T-helper 2 cell treated with Interferon-gamma antibody and Interleukin-4, amounts not matched to agents 100 ng/mL and 5 ng/mL, for 36 hours (primary cell): ENCODE measurements at regions not wholly inside any gene's neighbourhood (a gene's known extent, or its start where the extent isn't known, plus 50 kb on each side); places are given as distances from the start of the nearest gene placed in this dataset.

Experiments used
- intact Hi-C: fragments of 100-400 bp; cut with micrococcal nuclease; formaldehyde crosslinking; loops from one replicate; pipeline ENCODE4 v1.15.1; 2023

GRCh38 chr12:44961887-44962286 lies 85.8 kb upstream of the NELL2 start:
- intact Hi-C loops = no loop called here

DNA sequence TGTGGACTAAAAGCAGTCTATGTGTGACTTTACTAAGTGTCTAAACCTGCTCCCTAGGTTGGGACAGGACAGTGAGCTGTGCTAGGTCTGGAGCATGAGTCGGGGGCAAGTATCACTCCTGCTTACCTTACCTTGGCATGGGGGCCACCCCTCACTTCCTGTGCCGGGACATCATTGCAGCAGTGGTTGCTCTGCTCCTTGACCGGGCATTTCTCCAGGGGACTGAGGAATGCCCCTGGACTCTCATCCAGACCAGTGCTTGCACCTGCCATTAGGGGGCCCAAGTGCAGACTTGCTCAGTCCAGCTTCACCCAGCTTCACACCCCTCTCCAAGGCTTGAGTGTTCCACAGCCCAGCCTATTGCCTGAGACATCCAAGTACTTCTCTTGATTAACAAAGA lies 84.7 kb upstream of the NELL2 start:
- intact Hi-C loops = no loop called here

DNA sequence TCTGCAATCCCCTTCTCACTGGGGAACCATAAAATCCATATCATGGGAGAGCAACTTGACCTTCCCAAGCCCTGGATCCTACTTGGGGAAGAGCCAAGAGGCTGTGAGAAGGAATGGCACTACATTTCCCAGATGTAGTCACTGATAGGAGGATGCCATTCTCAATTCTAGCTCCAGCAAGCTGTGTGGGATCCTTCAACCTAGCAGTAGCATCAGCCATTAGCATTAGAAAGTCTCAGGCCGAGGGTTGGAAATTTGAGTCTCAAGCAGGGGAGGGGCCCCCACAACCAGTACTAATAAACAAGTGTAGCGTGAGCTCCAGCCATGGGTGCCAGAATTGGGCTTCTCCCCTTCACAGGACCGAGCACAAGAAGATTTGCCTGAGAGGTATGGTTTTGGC lies 84.3 kb upstream of the NELL2 start:
- intact Hi-C loops = no loop called here

DNA sequence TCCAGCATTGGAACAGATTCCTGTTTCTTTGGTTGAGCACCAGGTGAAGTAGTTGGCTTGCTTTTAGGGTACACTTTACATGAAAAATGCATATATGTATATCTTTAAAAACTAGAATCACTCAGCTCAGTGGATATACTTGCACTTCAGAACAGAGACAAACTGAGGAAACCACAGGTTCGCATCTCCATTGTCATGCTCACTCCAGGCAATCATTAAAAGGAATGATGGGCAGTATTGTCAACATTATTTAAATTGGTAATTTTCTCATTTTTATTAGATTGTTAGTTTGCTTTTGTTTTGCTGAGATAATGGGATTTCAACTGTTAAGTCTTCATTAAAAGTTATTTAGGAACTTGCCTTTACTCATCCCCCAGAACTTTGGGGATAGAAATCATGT lies 71.0 kb upstream of the NELL2 start:
- intact Hi-C loops = loop anchor here (5.0 kb wide), 1 partner anchor 930 kb away; no protein-coding TSS in a partner anchor

DNA sequence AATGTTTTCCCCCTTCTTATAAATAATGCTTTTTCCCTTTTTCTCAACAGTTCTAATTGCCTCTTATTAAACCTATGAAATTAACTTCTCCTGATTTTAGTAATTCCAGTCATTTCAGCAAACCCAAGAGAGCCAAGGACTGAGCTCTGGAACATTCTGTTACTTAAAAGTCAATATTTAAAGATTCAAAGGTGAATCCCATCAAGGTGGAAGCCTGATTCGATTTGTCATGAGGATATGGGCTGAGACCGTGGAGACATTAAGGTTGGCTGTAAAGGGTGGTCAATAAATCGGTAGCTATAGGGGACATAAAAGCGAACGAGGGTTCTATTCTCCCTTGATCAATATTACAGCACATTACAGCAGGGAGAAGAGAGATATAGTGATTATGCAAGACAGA lies 66.6 kb upstream of the NELL2 start:
- intact Hi-C loops = no loop called here

- intact Hi-C loops = loop anchor here (1.0 to 10.0 kb wide), 6 partner anchors 56 to 974 kb away; partner anchors contain the start of gene NELL2
These were observed 55.0 kb upstream of the NELL2 start for GRCh38 chr12:44930972-44931600.

DNA sequence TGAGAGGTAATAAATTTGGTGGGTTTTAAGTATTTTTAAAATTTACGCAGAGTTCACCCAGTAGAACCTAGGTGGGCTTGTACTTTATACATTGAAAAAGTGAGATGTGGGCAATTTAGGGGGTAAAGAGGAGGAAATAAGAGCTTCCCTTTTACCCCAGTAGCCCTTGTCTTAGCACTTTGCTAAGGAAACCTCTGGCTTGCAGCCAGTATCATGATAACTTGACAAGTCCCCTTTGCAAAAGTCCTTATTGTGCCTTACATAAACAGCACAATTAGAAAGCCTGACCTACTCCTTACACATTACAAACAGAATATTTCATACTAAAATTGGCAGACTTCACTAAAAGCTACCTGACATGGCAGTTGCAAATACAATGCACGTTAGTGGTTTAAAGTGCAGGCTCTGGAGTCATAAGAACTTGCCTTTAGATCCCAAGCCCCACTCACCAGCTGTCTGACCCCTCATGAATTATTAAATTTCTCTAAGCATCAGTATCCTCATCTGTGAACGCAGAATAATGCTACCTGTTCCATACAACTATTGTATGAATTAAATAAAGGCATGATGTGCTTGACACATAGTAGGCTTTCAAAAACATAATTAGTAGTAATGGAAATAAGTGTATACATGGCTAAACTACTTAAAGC lies 53.2 kb upstream of the NELL2 start:
- intact Hi-C loops = no loop called here
